OCI-LY3 (cell line): ENCODE measurements at regions not wholly inside any gene's neighbourhood (a gene's known extent, or its start where the extent isn't known, plus 50 kb on each side); places are given as distances from the start of the nearest gene placed in this dataset.

Experiments used
- H2AFZ ChIP-seq: fragments of 200-600, 300-600 bp; shearing (Covaris generic); 2 replicates; pipeline ENCODE4 v1.6.0; 2014; ENCODE audit warnings: antibody characterized with exemption, low read depth, low read length
- H3K27ac ChIP-seq: fragments of 200-600, 300-600 bp; sonication (generic); 2 replicates; pipeline ENCODE4 v1.5.1; 2014; ENCODE audit warnings: mild to moderate bottlenecking, low read length, moderate library complexity, mixed read lengths
- H3K27me3 ChIP-seq: fragments of 200-600, 300-600 bp; sonication (generic); 2 replicates; pipeline ENCODE4 v1.6.1; 2014; ENCODE audit warnings: low read depth, low read length, mixed read lengths
- H3K36me3 ChIP-seq: fragments of 200-600, 300-600 bp; sonication (generic); replicated peaks from 2 replicates; pipeline ENCODE3; 2014; ENCODE audit warnings: low read depth, low read length, mixed read lengths
- H3K4me1 ChIP-seq: fragments of 300-600, 200-600 bp; sonication (generic); 2 replicates; pipeline ENCODE4 v1.6.1; 2014; ENCODE audit warnings: low read length, mixed read lengths
- H3K4me2 ChIP-seq: fragments of 200-600, 300-600 bp; sonication (generic); 2 replicates; pipeline ENCODE4 v1.6.1; 2014; ENCODE audit warnings: low read length, mixed read lengths
- H3K4me3 ChIP-seq: fragments of 300-600, 200-600 bp; sonication (generic); 2 replicates; pipeline ENCODE4 v1.5.1; 2014; ENCODE audit warnings: antibody characterized with exemption, mild to moderate bottlenecking, low read length, moderate library complexity
- H3K79me2 ChIP-seq: fragments of 300-600, 200-600 bp; shearing (Covaris generic); 2 replicates; pipeline ENCODE4 v1.6.1; 2014; ENCODE audit warnings: mild to moderate bottlenecking, low read length, mixed read lengths
- H3K9ac ChIP-seq: fragments of 300-600, 200-600 bp; shearing (Covaris generic); 2 replicates; pipeline ENCODE4 v1.6.0; 2014; ENCODE audit warnings: mild to moderate bottlenecking, low read length, moderate library complexity
- H3K9me3 ChIP-seq: fragments of 200-600, 300-600 bp; shearing (Covaris generic); 2 replicates; pipeline ENCODE4 v1.6.1; 2014; ENCODE audit warnings: low read length, mixed read lengths; ENCODE audit not compliant: insufficient read depth
- H4K20me1 ChIP-seq: fragments of 200-600, 300-600 bp; sonication (generic); 2 replicates; pipeline ENCODE4 v1.6.1; 2016; ENCODE audit warnings: low read length, mixed read lengths; ENCODE audit not compliant: insufficient read depth
- CTCF ChIP-seq: fragments of 200-600, 300-600 bp; sonication (generic); IDR thresholded peaks from 2 replicates; pipeline ENCODE4 v1.5.1; 2014; ENCODE audit warnings: antibody characterized with exemption, low read length, low read depth
- EZH2phosphoT487 ChIP-seq: fragments of 200-600 bp; shearing (Covaris generic); IDR thresholded peaks from 2 replicates; pipeline ENCODE4 v1.6.1; 2018; ENCODE audit warnings: antibody characterized with exemption, mixed run types, low read depth

DNA sequence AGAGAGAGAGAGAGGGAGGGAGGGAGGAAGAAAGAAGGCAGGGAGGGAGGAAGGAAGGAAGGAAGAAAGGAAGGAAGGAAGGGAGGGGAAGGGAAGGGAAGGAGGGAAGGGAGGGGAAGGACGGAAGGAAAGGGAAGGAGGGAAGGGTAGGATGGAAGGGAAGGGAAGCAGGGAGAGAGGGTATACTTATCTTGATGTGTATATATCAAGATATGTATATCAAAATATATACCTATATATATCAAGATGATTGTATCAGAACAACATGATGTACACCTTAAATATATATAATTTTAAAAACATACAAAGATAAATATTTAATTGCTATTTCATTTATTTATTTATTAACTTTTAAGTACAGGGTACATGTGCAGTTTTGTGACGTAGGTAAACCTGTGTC, 96.8 kb upstream of the ADAMTS16 start:
- no peaks in the 10 kb centered on the region for H3K27me3 ChIP-seq
- H3K4me3 ChIP-seq = no peak overlapping the region
- H2AFZ ChIP-seq = no peak overlapping the region
- peaks cover 27% of the 10 kb centered on the region for H3K9me3 ChIP-seq
- H3K4me1 ChIP-seq = peaks cover 56% of the 10 kb centered on the region
- no peaks in the 10 kb centered on the region for H3K79me2 ChIP-seq
- H3K9ac ChIP-seq = no peak overlapping the region
- no peaks in the 10 kb centered on the region for H4K20me1 ChIP-seq
- H3K4me2 ChIP-seq = no peak overlapping the region
- peaks cover 44% of the 10 kb centered on the region for H3K36me3 ChIP-seq
- no peak for TF ChIP-seq CTCF
- no peak for TF ChIP-seq EZH2phosphoT487
- H3K27ac ChIP-seq = no peak overlapping the region

- TF ChIP-seq CTCF = no peak
- H3K27ac ChIP-seq = no peak overlapping the region
- peaks cover 59% of the 10 kb centered on the region for H3K4me1 ChIP-seq
- H4K20me1 ChIP-seq = no peaks in the 10 kb centered on the region
- H3K9ac ChIP-seq = no peak overlapping the region
- no peak overlapping the region for H3K4me2 ChIP-seq
- no peaks in the 10 kb centered on the region for H3K79me2 ChIP-seq
- H3K4me3 ChIP-seq = no peak overlapping the region
- H2AFZ ChIP-seq = no peak overlapping the region
- H3K36me3 ChIP-seq = peaks cover 34% of the 10 kb centered on the region
- no peaks in the 10 kb centered on the region for H3K27me3 ChIP-seq
- peaks cover 18% of the 10 kb centered on the region for H3K9me3 ChIP-seq
Measured at GRCh38 chr5:5044247-5044840, 95.8 kb upstream of the ADAMTS16 start.

DNA sequence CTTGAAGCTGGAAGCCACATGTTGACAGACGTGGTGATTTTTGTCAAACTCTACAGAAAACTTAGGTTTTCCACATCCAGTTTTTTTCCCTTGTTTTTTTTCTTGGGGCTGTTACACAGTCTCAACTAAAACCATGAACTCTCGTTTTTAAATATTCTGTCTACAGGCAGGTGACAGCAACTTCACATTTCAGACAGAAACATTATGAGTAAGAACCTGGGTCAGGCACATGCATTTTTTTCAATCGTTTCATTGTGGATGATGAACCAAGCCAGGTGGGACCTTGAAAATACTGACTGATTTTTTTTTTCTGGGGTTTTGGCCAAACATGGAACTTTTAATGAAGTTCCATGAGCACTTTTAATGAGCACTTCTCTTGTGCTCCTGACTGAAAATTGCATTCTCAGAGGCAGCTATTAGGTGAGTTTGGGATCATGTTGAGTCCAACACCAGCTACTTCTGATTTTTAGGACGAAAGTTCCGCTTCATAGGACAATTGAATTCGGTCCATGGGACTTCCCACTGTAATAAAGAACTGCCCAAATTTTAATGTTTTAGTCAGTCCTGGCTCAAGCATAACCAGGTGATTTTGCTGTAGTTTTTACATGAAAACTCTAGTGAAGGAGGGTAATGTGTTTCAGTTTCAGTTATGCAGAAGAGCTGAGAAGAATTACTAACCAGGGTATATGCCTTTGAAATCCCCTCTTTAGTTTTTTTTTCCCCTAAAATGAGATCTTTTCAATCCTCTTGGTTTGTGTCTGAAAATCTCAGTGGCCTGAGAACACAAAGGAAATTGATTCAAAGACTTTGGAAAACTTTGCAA, 93.2 kb upstream of the ADAMTS16 start:
- TF ChIP-seq EZH2phosphoT487 = no peak
- no peak for TF ChIP-seq CTCF
- Histone ChIP-seq H3K36me3 (peaks cover 17% of the 10 kb centered on the region), H3K27ac (peak overlapping the region; percentile 99), H3K4me3 (peak overlapping the region; percentile 57), H3K79me2 (no peaks in the 10 kb centered on the region), H2AFZ (peak overlapping the region; percentile 23; the same call in 1 of the 2 replicates), H3K4me2 (peak overlapping the region; percentile 76), H3K9me3 (peaks cover 11% of the 10 kb centered on the region; the same call in 1 of the 2 replicates), H3K4me1 (peaks cover 52% of the 10 kb centered on the region), H3K9ac (peak overlapping the region; percentile 72), H3K27me3 (no peaks in the 10 kb centered on the region), H4K20me1 (no peaks in the 10 kb centered on the region)

GRCh38 chr5:5050801-5051200, 89.3 kb upstream of the ADAMTS16 start:
- Histone ChIP-seq H3K9me3 (no peaks in the 10 kb centered on the region), H3K36me3 (no peaks in the 10 kb centered on the region)

More at GRCh38 chr5:5050801-5051200, 89.3 kb upstream of the ADAMTS16 start:
- no peaks in the 10 kb centered on the region for H3K27me3 ChIP-seq
- no peak overlapping the region for H3K9ac ChIP-seq
- no peaks in the 10 kb centered on the region for H4K20me1 ChIP-seq
- no peak overlapping the region for H2AFZ ChIP-seq
- peaks cover 34% of the 10 kb centered on the region for H3K4me1 ChIP-seq
- H3K4me3 ChIP-seq = no peak overlapping the region
- H3K79me2 ChIP-seq = no peaks in the 10 kb centered on the region
- TF ChIP-seq EZH2phosphoT487 = no peak
- no peak for TF ChIP-seq CTCF
- H3K4me2 ChIP-seq = no peak overlapping the region
- no peak overlapping the region for H3K27ac ChIP-seq
